Stimulated activated CD4-positive, alpha-beta T cell treated with anti-CD3 and anti-CD28 coated beads, TNF-alpha, amount 100 ng/mL, for 24 hours (primary cell): ENCODE measurements at regions not wholly inside any gene's neighbourhood (a gene's known extent, or its start where the extent isn't known, plus 50 kb on each side); places are given as distances from the start of the nearest gene placed in this dataset.
"Not testable (repeated sequence)": the region's sequence is repeated elsewhere in the genome, so short reads cannot be mapped to it uniquely, and the experiment has no call there.

Experiments
- DNase-seq, 3 experiments: peaks; one replicate each; pipeline ENCODE4 v3.0.0-alpha.2; 2020; ENCODE audit warnings: low read depth in 3 of 3

DNA sequence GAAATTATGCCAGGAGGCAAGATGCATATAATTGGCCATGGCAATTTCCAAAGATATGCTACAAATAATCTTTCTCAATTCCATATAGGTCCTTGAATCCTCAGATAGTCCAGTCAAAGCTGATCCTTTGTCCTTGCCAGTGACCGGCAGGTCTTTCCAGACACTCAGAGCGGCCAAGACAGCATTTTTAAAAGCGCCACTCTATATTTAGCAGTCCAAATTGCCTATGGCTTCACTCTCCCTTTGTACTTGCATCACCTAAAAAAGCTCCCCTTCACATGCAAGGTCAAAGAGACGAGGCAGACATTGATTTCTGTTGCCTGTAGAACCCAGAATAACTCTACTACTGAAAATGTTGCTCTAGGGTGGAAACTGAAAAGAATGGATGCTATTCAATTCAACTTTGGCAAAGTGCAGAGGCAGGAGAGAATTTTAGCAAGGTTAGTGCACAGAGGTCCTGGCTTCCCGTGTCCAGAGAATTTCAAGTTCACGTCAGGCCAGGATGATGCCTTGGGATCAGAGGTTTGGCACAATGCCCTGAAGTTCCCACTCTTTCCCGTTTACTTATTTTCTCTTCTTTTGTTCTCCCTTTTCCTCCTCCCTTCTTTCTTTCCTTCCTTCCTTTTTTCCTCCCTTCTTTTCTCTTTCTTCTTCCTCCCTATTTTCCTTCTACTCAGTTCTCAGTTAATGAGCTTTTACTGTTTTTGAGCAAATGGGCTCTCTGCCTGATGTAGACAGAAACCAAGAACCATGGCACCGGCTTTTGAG lies 108.5 kb downstream of the KCNK1 start:
- no peak for DNase-seq

DNA sequence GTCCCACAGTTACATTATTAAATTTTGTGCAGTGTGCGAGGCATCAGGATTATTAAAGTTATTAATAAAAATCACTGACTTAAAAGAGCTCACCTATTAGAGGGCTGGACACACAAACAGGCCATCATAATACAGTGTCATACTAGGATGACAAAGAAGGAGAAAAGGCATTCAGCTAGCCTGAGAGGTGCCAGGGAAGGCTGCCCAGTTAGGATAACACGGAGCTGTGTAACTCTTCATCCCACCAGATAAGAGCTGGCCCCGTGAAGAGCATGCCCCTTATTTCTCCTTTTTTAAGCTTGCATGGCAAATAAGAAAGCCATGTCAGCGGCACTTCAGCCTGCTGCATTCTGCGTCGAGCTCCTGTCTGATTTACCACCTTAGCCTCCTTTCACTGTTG lies 109.5 kb downstream of the KCNK1 start:
- no peak for DNase-seq

DNA sequence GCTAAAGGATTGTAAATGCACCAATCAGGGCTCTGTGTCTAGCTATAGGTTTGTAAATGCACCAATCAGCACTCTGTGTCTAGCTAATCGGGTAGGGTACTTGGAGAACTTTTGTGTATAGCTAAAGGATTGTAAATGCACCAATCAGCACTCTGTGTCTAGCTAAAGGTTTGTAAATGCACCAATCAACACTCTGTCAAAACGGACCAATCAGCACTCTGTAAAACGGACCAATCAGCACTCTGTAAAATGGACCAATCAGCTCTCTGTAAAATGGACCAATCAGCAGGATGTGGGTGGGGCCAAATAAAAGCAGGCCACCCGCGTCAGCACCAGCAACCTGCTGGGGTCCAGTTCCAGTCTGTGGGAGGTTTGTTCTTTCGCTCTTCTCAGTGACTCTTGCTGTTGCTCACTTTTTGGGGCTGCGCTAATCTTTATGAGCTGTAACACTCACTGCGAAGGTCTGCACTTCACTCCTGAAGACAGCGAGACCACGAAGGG lies 110.3 kb downstream of the KCNK1 start:
- DNase-seq, result not testable (repeated sequence)

DNA sequence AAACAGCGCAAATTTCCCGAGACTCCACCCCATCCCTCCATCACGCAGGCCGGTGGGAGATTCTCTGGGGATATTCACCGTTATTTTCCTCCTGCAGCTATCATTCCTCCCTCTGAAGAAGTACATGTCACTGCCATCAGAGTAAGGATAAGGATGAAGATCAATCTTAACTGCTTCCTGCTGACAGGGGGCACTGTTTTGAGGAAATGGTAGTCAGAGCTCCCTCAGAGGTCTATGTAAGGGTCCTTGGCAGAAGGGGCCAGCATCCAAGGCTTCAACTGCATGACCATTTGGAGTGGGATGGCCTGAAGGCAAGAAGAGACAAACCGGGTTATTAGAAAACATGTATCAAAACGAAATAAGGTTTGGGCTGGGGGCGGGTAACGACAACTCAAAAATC lies 111.5 kb downstream of the KCNK1 start:
- no peak for DNase-seq

DNA sequence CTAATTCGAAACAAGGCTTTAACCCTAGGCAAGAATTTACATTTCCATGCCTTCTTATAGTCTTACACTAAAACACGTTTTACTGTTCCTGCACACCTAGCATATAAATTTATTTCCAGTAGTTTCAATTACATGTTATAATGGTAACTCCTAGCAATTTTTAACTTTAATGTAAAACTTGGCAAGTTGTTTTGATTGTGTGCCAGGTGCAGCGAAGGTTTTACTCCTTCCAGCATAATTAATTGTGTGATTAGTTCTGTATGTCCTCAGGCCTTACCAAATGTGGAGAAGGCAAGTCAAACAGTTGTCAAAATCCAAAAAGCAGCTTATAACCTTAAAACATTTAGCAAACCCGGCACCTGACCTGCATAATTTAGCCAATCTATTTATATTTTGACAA lies 114.8 kb downstream of the KCNK1 start:
- no peak for DNase-seq

DNA sequence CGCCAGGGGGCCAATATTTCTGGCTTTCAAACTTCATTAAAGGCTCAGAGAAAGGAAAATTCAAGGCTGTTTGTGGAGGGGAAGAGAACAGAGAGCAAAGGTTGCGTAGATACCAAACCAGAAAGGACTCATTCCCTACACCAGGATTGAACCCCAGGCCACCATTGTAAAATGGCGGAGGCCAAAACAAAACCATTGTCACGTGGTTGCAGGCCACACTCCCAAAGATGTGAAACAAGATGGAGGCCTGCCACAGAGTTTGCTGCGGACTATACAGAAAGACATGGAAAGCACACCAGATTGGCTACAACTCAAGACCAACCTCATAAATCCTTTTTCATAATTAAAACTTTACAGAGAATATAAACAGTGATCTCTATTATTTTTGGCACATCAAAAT lies 116.5 kb downstream of the KCNK1 start:
- no peak for DNase-seq

DNA sequence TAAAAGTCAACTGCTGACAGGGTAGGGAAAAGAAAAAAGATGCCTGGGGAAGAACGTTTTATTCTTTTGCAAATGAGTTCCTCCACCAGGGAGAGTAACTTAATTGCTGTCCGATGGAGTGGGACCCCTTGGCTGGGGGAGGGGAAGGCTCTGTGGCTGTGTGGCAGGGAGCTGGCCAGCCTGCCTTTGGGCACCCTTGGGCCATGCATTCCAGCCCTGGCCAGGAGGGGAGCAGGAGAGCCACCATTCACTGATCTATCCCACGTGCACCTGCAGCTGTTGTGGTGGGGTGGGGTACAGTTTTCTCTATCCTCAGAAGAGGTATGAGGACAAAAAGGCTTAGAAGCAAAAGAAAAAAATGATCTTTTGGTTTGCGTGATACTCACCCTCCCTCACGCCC lies 116.9 kb downstream of the KCNK1 start:
- no peak for DNase-seq

DNA sequence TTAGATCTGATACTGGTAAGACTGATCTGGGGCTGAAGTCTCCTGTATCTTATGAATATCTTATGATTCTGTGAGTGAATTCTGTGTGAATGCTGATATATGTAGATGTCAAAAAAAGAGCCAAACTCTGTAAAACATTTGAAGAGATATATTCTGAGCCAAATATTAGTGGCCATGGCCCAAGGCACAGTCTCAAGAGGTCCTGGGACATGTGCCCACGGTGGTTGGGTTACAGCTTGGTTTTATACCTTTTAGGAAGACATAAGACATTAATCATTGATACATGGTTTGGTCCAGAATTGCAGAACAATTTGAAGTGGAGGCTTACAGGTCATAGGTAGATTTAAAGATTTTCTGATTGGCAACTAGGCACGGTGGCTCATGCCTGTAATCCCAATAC lies 118.3 kb downstream of the KCNK1 start:
- no peak for DNase-seq

DNA sequence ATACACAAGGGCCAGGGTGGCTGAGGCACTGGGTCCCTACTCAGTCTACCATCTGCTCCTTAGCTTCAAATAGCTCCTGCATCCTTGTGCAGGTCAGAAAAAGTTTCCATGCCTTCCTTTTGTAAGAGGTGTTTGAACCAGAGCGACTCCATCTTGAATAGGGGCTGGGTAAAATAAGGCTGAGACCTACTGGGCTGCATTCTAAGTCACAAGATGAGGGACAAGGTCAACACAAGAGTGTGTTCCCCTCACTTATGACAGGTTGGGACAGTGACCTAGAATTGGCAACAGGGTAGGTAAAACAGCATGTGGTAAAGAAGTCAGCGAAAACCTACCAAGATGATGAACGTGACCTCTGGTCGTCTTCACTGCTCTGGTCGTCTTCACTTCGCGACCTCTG lies 120.5 kb downstream of the KCNK1 start:
- DNase-seq, result no peak

DNA sequence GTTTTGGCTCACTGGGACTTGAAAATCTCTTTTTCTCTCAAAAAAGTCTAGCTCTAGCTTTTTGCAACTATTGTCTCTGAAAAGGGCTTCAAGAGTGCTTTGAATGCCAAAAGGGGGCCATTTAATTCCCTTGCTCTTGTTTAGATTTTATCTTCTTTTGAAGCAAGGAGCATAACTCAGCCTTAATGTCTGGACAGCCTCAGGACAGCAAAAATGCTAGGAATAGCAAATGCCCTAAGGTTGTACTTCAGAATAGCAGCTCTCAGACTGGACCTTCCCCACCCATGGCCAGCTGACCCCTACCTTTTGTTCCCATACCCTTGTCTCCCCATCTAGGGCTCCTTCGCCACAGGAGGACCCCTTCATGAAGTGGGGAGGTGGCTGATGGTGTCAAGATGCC lies 121.4 kb downstream of the KCNK1 start:
- no peak for DNase-seq

DNA sequence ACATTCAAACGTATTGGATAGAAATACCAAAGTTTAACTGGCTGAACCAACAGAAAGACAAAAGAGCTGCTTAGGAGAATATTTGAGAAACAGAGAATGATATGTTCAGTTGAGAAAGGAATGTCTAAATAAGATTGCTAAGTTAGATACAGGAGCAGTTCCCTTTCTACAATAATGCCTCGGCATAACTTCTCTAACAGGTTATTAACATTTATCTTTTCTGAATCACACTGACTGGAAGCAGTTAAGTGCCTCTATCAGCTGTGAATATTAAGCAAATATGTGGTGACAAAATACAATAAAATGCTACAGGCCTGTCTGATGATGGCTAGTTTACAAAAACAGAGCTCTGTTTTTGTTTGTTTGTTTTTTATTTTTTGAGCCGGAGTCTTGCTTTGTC lies 121.9 kb downstream of the KCNK1 start:
- no peak for DNase-seq

DNA sequence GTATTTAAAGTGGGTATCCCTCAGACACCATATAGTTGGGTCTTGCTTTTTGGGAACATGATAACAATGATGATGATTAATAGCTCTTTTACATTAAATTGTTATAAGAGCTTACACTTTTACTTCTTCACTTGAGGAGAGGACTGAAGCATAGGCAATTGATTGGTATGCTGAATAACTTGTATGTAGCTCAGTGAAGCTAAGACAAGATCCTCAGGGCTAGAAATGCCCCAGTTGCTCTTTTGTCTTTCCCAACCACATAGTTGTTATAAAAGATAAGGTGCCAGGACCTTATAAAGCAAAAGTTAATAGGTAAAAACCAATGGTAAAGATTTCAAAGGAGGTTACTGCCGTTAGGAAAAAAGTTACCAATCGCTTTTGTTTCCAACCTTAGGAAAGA lies 123.4 kb downstream of the KCNK1 start:
- DNase-seq, result no peak

DNA sequence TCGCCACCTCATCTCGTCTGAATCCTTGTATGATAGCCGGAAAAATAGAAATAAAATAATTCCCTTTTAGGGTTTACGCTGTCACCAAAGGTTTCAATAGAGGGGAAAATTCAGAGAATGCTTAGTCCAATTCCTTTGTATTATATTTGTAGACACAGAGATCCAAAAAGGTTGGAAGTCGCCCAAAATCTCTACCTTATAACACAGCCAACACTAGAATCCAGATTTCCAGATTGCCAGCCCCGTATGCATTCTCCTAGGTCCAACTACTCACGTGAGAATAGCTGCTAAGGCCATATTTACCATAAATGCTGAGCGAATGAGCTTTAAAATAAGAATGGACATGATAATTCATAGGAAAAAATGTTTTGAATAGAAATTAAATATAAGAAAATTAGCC lies 124.5 kb downstream of the KCNK1 start:
- DNase-seq, result no peak

DNA sequence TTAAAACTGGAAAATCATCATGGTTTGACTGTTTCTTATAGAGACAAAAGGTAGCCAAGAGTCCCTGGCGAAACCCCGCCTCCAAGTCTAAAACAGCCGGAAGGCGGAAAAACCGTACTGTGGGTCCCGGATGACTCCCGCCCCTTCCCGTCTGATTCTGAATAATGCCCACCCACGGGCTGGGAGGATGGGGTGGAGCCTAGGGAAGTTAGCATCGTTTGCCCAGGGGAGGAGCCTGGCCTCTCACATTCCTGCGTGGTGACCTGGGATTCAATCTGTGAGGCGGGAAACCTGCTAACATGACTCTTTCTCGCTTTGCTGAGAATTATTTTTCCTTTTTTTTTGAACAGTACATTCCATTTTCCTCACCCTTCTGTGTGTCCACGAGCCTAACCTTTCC lies 124.9 kb downstream of the KCNK1 start:
- no peak for DNase-seq

DNA sequence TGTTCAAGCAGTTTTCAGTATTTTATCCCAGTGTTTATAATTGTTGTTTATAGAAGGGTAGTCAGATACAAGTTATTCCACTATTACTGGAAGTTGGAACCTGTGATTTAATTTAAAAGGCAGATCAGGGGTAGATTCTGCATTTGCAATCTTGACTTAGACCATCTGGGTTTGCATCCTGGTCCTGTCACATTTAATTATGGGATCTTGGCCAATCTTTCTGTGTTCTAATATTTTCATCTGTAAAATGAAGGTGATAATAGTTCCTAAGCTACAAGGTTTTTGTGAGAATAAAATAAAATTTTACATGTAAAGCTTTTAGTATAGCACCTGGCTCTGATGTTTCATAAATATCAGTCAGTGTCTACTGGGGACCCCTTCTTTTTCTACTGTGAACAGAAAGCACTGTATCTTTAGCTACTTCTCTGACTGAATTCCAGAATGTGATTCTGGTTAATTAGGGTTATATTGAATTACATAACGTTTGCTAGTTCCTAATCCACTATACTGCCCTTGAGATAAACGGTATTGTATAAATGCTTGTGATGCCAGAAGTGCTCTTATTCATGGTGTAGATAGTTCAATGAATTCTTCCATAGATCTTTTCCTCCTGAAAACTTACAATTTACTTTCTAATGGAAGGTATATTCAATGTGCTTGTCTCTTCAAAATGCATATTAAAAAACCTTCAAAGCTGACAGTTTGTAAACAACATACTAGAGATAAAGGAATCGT lies 131.0 kb downstream of the KCNK1 start:
- DNase-seq, result no peak

DNA sequence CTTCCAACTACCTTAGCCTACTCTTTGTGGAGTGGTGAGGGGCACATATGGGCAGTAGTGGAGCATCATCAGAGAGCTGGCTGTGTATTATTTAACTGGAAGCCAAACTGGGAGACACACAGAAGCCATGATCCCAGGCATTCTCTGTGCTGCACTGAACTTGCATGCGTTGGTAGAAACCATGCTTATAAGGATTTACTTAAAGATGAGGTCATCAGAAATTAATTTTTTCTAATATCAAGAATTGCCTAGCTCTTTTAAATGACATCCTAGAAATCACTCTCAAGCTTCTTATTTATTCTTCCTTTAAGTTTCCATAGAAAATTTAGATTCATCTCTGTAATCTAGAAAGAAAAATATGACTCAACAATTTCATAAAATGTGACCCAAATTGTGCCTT lies 136.2 kb downstream of the KCNK1 start:
- DNase-seq, result no peak

DNA sequence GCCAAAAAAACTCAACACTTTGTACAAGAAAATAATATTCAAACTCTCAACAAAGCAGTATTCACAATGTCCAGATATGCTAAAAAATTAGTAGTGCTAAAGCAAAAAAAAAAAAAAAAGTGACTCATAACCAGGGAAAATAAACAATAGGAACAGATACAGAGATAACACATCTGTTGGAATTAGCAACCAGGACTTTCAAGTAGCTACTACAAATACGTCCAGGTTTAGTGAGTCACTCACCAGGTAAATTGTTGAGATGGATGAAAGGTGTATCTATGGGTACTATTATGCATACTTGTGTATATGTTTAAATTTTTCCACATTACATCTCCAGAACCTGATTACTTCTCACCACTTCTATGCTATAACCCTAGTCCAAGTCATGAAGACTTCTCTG lies 144.8 kb upstream of the SLC35F3 start:
- no peak for DNase-seq

DNA sequence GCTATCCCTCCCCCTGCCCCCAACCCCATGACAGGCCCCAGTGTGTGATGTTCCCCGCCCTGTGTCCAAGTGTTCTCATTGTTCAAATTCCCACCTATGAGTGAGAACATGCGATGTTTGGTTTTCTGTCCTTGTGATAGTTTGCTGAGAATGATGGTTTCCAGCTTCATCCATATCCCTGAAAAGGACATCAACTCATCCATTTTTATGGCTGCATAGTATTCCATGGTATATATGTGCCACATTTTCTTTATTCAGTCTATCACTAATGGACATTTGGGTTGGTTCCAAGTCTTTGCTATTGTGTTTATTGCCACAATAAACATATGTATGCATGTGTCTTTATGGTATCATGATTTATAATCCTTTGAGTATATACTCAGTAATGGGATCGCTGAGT lies 140.2 kb upstream of the SLC35F3 start:
- not testable (repeated sequence) for DNase-seq

DNA sequence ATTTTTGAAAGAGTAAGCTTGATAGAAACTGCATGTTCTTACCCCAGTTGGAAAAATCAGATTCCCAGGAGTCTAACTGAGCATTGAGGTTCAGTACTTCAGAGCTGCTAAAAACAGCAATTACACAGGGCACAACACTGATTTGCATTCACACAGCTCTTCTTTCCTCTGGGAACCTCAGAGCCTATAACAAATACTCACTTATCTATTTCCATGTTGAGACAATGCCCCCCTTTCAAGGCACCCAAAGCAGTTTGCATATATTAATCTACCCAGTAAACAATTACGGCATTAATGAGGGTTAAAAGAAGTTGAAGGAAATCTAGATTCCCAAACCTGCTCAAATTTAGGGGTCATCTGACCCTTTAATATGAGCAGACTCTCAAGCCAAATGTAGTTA lies 126.9 kb upstream of the SLC35F3 start:
- no peak for DNase-seq

DNA sequence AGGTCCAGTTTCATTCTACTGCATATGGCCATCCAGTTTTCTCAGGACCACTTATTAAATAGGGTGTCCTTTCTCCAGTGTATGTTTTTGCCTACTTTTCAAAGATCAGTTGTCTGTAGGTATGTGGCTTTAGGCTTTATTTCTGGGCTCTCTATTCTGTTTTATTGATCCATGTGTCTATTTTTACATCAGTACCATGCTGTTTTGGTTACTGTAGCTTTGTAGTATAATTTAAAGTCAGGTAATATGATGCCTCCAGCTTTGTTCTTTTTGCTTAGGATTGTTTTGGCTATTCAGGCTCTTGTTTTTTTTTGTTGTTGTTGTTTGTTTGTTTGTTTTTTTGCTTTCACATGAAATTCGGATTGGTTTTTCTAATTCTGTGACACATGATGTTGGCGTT lies 124.4 kb upstream of the SLC35F3 start:
- no peak for DNase-seq

DNA sequence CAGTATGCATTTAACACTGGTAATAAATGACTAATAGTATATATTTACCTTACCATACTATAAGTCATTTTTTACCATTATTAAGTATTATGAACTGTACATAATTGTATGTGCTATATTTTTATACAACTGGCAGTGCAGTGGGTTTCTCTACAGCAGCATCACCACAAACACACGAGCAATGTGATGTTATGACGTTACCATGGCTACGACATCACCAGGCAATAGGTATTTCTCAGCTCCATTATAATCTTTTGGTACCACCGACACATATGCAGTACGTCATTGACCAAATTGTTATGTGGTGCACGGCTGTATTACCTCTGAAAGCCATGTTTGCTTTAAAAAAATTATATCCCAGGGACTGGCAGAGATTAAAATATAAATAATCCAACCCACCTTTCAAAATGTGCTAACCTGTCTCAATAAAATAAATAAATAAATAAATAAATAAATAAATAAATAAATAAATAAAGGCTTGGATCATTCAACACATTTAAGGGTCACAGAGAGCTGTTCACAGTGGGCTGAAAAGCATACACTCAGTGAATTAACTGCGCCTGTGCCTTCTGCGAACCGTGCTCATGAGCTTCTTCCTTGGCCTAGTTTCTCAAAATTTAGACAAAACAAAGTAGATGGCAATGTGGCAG lies 121.4 kb upstream of the SLC35F3 start:
- DNase-seq, result no peak

DNA sequence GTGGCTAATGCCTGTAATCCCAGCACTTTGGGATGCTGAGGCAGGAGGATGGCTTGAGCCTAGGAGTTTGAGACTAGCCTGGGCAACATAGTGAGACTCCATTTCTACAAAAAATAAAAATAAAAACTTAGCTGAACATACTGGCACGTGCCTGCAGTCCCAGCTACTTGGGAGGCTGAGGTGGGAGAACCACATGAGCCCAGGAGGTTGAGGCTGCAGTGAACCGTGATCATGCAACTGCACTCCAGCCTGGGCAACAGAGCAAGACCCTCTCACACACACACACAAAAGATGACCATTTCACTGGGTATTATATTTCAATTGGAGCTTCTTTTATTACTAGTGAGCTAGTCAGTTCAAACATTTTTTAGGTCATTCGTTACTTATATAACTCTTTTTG lies 116.9 kb upstream of the SLC35F3 start:
- DNase-seq, result no peak

DNA sequence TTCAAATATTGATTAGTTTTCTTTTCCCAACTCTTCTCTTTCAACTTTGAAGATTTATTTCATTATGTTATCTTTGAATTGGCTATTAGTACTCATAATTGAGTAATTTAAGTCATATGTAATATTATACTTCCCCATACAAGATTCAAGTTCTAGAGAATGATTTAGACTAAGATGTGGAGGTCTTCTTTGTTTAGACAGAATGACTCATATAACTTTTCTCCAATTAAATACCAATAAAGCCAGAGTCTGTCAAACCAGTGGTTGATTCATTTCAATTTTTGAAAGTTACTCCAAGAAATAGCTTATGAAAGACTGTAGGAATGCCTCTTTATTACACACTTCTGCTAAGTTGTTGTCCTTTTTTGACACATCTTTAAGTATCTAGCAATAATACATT lies 115.8 kb upstream of the SLC35F3 start:
- DNase-seq, result no peak
